Tibial nerve (tissue), 4 donors: ENCODE measurements at regions not wholly inside any gene's neighbourhood (a gene's known extent, or its start where the extent isn't known, plus 50 kb on each side); places are given as distances from the start of the nearest gene placed in this dataset.

Source experiments
- CTCF ChIP-seq, 5 experiments: fragments of 200-600 bp in 3 of 5; fragments of 450-650 bp in 2 of 5; sonication (generic) in 3 of 5; IDR thresholded peaks; one replicate each; pipeline ENCODE4 v1.5.1; 2016 to 2019; ENCODE audit warnings: antibody characterized with exemption in 5 of 5, mild to moderate bottlenecking in 3 of 5, moderate library complexity in 2 of 5
- EP300 ChIP-seq, 2 donors: sonication (generic); formaldehyde crosslinking; IDR thresholded peaks; one replicate each; pipeline ENCODE4 v1.6.1; 2017; ENCODE audit warnings: antibody characterized with exemption in 2 of 2, mild to moderate bottlenecking in 1 of 2
- POLR2A ChIP-seq, 2 donors: fragments of 450-650 bp; IDR thresholded peaks; one replicate each; pipeline ENCODE4 v1.6.1; 2017; ENCODE audit warnings: antibody characterized with exemption in 2 of 2, mild to moderate bottlenecking in 2 of 2, moderate library complexity in 2 of 2

- TF ChIP-seq CTCF (IDR thresholded peaks at IDR 0.05): no peak
- TF ChIP-seq POLR2A (IDR thresholded peaks at IDR 0.05): no peak
- TF ChIP-seq EP300 (IDR thresholded peaks at IDR 0.05): no peak
Observed at GRCh38 chr6:14313248-14313647, 195.7 kb downstream of the CD83 start.
